ENCODE measurements at regions not wholly inside any gene's neighbourhood (a gene's known extent, or its start where the extent isn't known, plus 50 kb on each side); places are given as distances from the start of the nearest gene placed in this dataset.
A peak's percentile ranks its signal among the peaks of the same experiment; 100 is the strongest.

DNA sequence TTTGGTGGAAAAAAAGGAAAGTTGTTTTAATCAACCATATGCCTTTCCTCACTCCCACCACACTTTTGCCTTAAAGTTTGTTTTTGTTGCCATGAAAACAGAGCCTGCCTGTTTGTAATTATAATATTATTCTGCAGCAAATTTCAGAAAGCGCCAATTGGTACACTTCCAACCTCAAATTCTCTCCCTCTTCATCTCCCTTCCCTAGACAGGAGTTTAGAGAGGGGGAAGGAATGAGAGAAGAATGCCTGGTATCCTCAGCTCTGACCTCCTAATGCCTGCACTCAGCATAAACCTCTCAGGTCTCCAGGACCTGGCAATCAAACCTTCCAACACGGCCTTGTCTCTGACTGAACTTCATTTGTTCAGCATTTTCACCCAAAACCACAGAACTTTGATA is 138.4 kb upstream of the HCCS start:
- no TSS peak for BruUV-seq (replicated peaks)
- Histone ChIP-seq H3K4me2 (ENCODE audit: low read depth, low read length) (no peak overlapping the region), H3K4ac (ENCODE audit: low read depth, low read length) (no peak overlapping the region), H3K36me3 (ENCODE audit: control insufficient read depth, insufficient read depth, low read length) (no peaks in the 10 kb centered on the region), H2BK120ac (ENCODE audit: low read depth, low read length) (no peak overlapping the region), H2AFZ (replicated peaks; ENCODE audit: low read length, poor library complexity) (no peak overlapping the region), H3K23ac (ENCODE audit: low read depth, low read length) (no peak overlapping the region), H4K20me1 (ENCODE audit: insufficient read depth, low read length) (no peaks in the 10 kb centered on the region), H4K8ac (ENCODE audit: low read depth in 2 of 2, low read length in 2 of 2) (no peak overlapping the region), H3K9me1 (ENCODE audit: insufficient read depth, low read length) (no peaks in the 10 kb centered on the region), H2BK20ac (ENCODE audit: low read depth, low read length) (no peak overlapping the region), H2AK9ac (replicated peaks; ENCODE audit: low read depth, low read length, poor library complexity) (no peak overlapping the region), H3K4me3 (ENCODE audit: insufficient read depth, low read depth, low read length) (no peak overlapping the region), H2BK5ac (ENCODE audit: low read depth, low read length, poor library complexity, severe bottlenecking) (no peak overlapping the region), H4K5ac (ENCODE audit: low read depth, low read length) (no peak overlapping the region), H3K56ac (ENCODE audit: extremely low read depth, insufficient read depth, low read length) (no peak overlapping the region), H4K91ac (ENCODE audit: insufficient read depth, low read depth, low read length) (no peak overlapping the region), H3K79me1 (ENCODE audit: low read depth in 1 of 2, low read length in 2 of 2) (no peaks in the 10 kb centered on the region), H3K27me3 (ENCODE audit: control insufficient read depth, insufficient read depth, low read length) (no peaks in the 10 kb centered on the region), H3K9ac (ENCODE audit: low read depth, low read length) (no peak overlapping the region), H3K18ac (ENCODE audit: low read depth, low read length) (no peak overlapping the region), H3K4me1 (ENCODE audit: control insufficient read depth, insufficient read depth, low read length) (peaks cover 2% of the 10 kb centered on the region; the same call in 1 of the 2 replicates), H2AK5ac (ENCODE audit: low read depth, low read length) (no peak overlapping the region), H3K14ac (replicated peaks; ENCODE audit: low read depth, low read length) (no peak overlapping the region), H3K27ac (ENCODE audit: insufficient read depth, low read length) (no peak overlapping the region), H3K9me3 (ENCODE audit: control insufficient read depth, insufficient read depth, low read length) (no peaks in the 10 kb centered on the region), H2BK15ac (ENCODE audit: low read depth, low read length) (no peak overlapping the region)
- DNase-seq = peak; percentile 19
- TF ChIP-seq RAD21 (IDR thresholded peaks at IDR 0.05; ENCODE audit: low read length) (no peak), NFE2L2 (IDR thresholded peaks at IDR 0.05; ENCODE audit: low read depth, low read length) (no peak), RFX5 (IDR thresholded peaks at IDR 0.05; ENCODE audit: low read depth, low read length) (no peak), RCOR1 (IDR thresholded peaks at IDR 0.05; ENCODE audit: insufficient replicate concordance, low read length) (no peak), MXI1 (IDR thresholded peaks at IDR 0.05; ENCODE audit: borderline replicate concordance, low read depth, low read length) (no peak), SMC3 (IDR thresholded peaks at IDR 0.05; ENCODE audit: low read depth, low read length) (no peak), FOS (IDR thresholded peaks at IDR 0.05; ENCODE audit: low read depth, low read length) (no peak), MAZ (IDR thresholded peaks at IDR 0.05; ENCODE audit: borderline replicate concordance, low read depth, low read length) (no peak), POLR2A (IDR thresholded peaks at IDR 0.05; ENCODE audit: low read depth, low read length) (no peak), CHD1 (IDR thresholded peaks at IDR 0.05; ENCODE audit: low read depth, low read length) (no peak), CEBPB (IDR thresholded peaks at IDR 0.05; ENCODE audit: low read depth, low read length) (no peak), MAFK (IDR thresholded peaks at IDR 0.05; ENCODE audit: low read depth, low read length) (no peak), BHLHE40 (IDR thresholded peaks at IDR 0.05; ENCODE audit: low read depth, low read length) (no peak)
- TF ChIP-seq, protein P1, sequence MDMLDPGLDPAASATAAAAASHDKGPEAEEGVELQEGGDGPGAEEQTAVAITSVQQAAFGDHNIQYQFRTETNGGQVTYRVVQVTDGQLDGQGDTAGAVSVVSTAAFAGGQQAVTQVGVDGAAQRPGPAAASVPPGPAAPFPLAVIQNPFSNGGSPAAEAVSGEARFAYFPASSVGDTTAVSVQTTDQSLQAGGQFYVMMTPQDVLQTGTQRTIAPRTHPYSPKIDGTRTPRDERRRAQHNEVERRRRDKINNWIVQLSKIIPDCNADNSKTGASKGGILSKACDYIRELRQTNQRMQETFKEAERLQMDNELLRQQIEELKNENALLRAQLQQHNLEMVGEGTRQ (IDR thresholded peaks at IDR 0.05; ENCODE audit: low read depth, low read length) = no peak
- TF ChIP-seq, protein P2, sequence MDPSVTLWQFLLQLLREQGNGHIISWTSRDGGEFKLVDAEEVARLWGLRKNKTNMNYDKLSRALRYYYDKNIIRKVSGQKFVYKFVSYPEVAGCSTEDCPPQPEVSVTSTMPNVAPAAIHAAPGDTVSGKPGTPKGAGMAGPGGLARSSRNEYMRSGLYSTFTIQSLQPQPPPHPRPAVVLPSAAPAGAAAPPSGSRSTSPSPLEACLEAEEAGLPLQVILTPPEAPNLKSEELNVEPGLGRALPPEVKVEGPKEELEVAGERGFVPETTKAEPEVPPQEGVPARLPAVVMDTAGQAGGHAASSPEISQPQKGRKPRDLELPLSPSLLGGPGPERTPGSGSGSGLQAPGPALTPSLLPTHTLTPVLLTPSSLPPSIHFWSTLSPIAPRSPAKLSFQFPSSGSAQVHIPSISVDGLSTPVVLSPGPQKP (IDR thresholded peaks at IDR 0.05; ENCODE audit: borderline replicate concordance, low read depth, low read length) = no peak
- TF ChIP-seq, protein P3, sequence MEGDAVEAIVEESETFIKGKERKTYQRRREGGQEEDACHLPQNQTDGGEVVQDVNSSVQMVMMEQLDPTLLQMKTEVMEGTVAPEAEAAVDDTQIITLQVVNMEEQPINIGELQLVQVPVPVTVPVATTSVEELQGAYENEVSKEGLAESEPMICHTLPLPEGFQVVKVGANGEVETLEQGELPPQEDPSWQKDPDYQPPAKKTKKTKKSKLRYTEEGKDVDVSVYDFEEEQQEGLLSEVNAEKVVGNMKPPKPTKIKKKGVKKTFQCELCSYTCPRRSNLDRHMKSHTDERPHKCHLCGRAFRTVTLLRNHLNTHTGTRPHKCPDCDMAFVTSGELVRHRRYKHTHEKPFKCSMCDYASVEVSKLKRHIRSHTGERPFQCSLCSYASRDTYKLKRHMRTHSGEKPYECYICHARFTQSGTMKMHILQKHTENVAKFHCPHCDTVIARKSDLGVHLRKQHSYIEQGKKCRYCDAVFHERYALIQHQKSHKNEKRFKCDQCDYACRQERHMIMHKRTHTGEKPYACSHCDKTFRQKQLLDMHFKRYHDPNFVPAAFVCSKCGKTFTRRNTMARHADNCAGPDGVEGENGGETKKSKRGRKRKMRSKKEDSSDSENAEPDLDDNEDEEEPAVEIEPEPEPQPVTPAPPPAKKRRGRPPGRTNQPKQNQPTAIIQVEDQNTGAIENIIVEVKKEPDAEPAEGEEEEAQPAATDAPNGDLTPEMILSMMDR (conservative IDR thresholded peaks at IDR 0.05; ENCODE audit: low read depth, low read length) = no peak
- in situ Hi-C loops (cut with MboI; ENCODE audit: low sequenced_read_pairs) (no loop called here), dilution Hi-C loops (cut with HindIII; ENCODE audit: low sequenced_read_pairs, unreplicated experiment) (no loop called here), intact Hi-C loops (cut with micrococcal nuclease) (no loop called here)
- no CpG with 5 or more reads among the region's 2 CpGs for WGBS, 2 experiments (ENCODE audit: extremely low coverage in 2 of 2, insufficient read length in 1 of 2)
- peak; percentile 56 for ATAC-seq (ENCODE audit: low read depth)
- ChIA-PET POLR2A (ENCODE audit: unreplicated experiment) (no interaction called here), CTCF (no interaction called here)
